GM23338 (cell line): ENCODE measurements at regions not wholly inside any gene's neighbourhood (a gene's known extent, or its start where the extent isn't known, plus 50 kb on each side); places are given as distances from the start of the nearest gene placed in this dataset.

ENCODE experiments used
- CREB1 ChIP-seq: fragments of 250-450 bp; sonication (Bioruptor Pico); IDR thresholded peaks from 2 replicates; pipeline ENCODE4 v1.5.0; 2020; ENCODE audit warnings: low read depth, mild to moderate bottlenecking, moderate library complexity
- EZH2 ChIP-seq: fragments of 200-600 bp; sonication (generic); IDR thresholded peaks from one replicate; pipeline ENCODE4 v1.8.0; 2017; ENCODE audit warnings: antibody characterized with exemption, mild to moderate bottlenecking, low read depth; ENCODE audit not compliant: unreplicated experiment
- EZH2phosphoT487 ChIP-seq: fragments of 200-600 bp; sonication (generic); IDR thresholded peaks from one replicate; pipeline ENCODE4 v1.8.1; 2018; ENCODE audit warnings: antibody characterized with exemption; ENCODE audit not compliant: unreplicated experiment
- JUNB ChIP-seq: IDR thresholded peaks from one replicate; pipeline ENCODE4 v1.6.1; 2016; ENCODE audit warnings: antibody characterized with exemption; ENCODE audit not compliant: unreplicated experiment
- POLR2AphosphoS5 ChIP-seq: IDR thresholded peaks from 2 replicates; pipeline ENCODE4 v1.6.1; 2016; ENCODE audit warnings: antibody characterized with exemption, low read depth
- STAT1 ChIP-seq: IDR thresholded peaks from one replicate; pipeline ENCODE4 v1.6.1; 2016; ENCODE audit warnings: antibody characterized with exemption; ENCODE audit not compliant: unreplicated experiment
- TF ChIP-seq, protein P1 (sequence below), 2 experiments: fragments of 200-600 bp in 1 of 2; sonication (generic) in 1 of 2; conservative IDR thresholded peaks; 2 replicates each; pipeline versions ENCODE4 v1.5.1 to v1.6.1; 2016 to 2017; ENCODE audit warnings: antibody characterized with exemption in 2 of 2, low read depth in 2 of 2, mild to moderate bottlenecking in 2 of 2, moderate library complexity in 1 of 2
- TF ChIP-seq, protein P2 (sequence below): IDR thresholded peaks from one replicate; pipeline ENCODE4 v1.6.1; 2018; ENCODE audit warnings: antibody characterized with exemption; ENCODE audit not compliant: unreplicated experiment
- TF ChIP-seq, protein P3 (sequence below): IDR thresholded peaks from 2 replicates; pipeline ENCODE4 v1.6.1; 2016; ENCODE audit warnings: antibody characterized with exemption

DNA sequence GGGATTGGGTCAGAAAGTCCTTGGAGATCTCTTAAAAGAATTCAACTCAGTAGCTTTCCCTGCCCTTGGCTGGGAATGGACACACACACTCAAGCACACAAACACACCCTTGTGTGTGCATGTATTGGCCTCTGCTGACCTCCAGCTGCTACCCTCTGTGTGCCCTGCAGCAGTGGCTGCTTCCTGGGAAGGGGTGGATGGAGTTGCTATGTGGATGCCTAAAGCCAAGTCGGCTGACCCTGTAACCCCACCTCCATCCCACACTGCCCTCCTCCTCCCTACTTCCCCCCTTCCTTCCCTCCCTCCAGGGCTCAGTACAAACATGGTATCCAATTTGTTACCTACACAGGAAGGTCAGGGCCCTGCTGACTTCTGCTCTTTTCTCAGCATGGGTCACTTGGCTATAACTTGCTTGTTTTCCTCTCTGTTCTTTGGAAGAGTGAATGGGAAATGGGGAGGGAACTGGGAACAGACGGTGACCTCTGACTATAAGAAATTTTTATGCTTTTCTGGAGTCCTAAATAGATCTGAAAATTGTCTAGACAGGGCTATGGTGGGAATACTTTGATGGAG, 351.6 kb upstream of the TBX3 start:
- TF ChIP-seq, protein P1, sequence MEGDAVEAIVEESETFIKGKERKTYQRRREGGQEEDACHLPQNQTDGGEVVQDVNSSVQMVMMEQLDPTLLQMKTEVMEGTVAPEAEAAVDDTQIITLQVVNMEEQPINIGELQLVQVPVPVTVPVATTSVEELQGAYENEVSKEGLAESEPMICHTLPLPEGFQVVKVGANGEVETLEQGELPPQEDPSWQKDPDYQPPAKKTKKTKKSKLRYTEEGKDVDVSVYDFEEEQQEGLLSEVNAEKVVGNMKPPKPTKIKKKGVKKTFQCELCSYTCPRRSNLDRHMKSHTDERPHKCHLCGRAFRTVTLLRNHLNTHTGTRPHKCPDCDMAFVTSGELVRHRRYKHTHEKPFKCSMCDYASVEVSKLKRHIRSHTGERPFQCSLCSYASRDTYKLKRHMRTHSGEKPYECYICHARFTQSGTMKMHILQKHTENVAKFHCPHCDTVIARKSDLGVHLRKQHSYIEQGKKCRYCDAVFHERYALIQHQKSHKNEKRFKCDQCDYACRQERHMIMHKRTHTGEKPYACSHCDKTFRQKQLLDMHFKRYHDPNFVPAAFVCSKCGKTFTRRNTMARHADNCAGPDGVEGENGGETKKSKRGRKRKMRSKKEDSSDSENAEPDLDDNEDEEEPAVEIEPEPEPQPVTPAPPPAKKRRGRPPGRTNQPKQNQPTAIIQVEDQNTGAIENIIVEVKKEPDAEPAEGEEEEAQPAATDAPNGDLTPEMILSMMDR (conservative IDR thresholded peaks at IDR 0.05; ENCODE audit: low read depth in 2 of 2), result peak in 1 of 2 experiments; percentile 20; a peak in 1 of 4 replicates
- TF ChIP-seq, protein P2, sequence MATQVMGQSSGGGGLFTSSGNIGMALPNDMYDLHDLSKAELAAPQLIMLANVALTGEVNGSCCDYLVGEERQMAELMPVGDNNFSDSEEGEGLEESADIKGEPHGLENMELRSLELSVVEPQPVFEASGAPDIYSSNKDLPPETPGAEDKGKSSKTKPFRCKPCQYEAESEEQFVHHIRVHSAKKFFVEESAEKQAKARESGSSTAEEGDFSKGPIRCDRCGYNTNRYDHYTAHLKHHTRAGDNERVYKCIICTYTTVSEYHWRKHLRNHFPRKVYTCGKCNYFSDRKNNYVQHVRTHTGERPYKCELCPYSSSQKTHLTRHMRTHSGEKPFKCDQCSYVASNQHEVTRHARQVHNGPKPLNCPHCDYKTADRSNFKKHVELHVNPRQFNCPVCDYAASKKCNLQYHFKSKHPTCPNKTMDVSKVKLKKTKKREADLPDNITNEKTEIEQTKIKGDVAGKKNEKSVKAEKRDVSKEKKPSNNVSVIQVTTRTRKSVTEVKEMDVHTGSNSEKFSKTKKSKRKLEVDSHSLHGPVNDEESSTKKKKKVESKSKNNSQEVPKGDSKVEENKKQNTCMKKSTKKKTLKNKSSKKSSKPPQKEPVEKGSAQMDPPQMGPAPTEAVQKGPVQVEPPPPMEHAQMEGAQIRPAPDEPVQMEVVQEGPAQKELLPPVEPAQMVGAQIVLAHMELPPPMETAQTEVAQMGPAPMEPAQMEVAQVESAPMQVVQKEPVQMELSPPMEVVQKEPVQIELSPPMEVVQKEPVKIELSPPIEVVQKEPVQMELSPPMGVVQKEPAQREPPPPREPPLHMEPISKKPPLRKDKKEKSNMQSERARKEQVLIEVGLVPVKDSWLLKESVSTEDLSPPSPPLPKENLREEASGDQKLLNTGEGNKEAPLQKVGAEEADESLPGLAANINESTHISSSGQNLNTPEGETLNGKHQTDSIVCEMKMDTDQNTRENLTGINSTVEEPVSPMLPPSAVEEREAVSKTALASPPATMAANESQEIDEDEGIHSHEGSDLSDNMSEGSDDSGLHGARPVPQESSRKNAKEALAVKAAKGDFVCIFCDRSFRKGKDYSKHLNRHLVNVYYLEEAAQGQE, result no peak
- TF ChIP-seq STAT1 (no peak), EZH2phosphoT487 (no peak), EZH2 (no peak), POLR2AphosphoS5 (no peak), CREB1 (no peak), JUNB (no peak)
- TF ChIP-seq, protein P3, sequence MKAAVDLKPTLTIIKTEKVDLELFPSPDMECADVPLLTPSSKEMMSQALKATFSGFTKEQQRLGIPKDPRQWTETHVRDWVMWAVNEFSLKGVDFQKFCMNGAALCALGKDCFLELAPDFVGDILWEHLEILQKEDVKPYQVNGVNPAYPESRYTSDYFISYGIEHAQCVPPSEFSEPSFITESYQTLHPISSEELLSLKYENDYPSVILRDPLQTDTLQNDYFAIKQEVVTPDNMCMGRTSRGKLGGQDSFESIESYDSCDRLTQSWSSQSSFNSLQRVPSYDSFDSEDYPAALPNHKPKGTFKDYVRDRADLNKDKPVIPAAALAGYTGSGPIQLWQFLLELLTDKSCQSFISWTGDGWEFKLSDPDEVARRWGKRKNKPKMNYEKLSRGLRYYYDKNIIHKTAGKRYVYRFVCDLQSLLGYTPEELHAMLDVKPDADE, result no peak
